Inferior parietal cortex (tissue), 1 donor: ENCODE measurements at regions not wholly inside any gene's neighbourhood (a gene's known extent, or its start where the extent isn't known, plus 50 kb on each side); places are given as distances from the start of the nearest gene placed in this dataset.
"Not testable (repeated sequence)": the region's sequence is repeated elsewhere in the genome, so short reads cannot be mapped to it uniquely, and the experiment has no call there.

ENCODE experiments used
- DNase-seq: peaks from one replicate; pipeline ENCODE4 v3.0.0-alpha.2; 2016; ENCODE audit errors: extremely low spot score

GRCh38 chr20:51188941-51189340, 166.0 kb upstream of the KCNG1 start:
- no peak for DNase-seq

- DNase-seq = no peak
Measured at GRCh38 chr20:51187261-51187660, 164.4 kb upstream of the KCNG1 start.

GRCh38 chr20:51185861-51186260, 163.0 kb upstream of the KCNG1 start:
- no peak for DNase-seq

- DNase-seq = no peak
Measured at GRCh38 chr20:51185277-51185676, 162.4 kb upstream of the KCNG1 start.

- DNase-seq = no peak
Measured at GRCh38 chr20:51184289-51184688, 161.4 kb upstream of the KCNG1 start.

- no peak for DNase-seq
Measured at GRCh38 chr20:51183451-51183850, 160.5 kb upstream of the KCNG1 start.

GRCh38 chr20:51182571-51182970, 159.7 kb upstream of the KCNG1 start:
- no peak for DNase-seq

- DNase-seq = no peak
Measured at GRCh38 chr20:51178153-51178552, 155.2 kb upstream of the KCNG1 start.

- no peak for DNase-seq
Measured at GRCh38 chr20:51176876-51177275, 154.0 kb upstream of the KCNG1 start.

- no peak for DNase-seq
Measured at GRCh38 chr20:51176446-51176845, 153.5 kb upstream of the KCNG1 start.

GRCh38 chr20:51175724-51176123, 152.8 kb upstream of the KCNG1 start:
- no peak for DNase-seq

- no peak for DNase-seq
Measured at GRCh38 chr20:51175156-51175555, 152.2 kb upstream of the KCNG1 start.

- no peak for DNase-seq
Measured at GRCh38 chr20:51174536-51174935, 151.6 kb upstream of the KCNG1 start.

GRCh38 chr20:51172558-51173428, 149.9 kb upstream of the KCNG1 start:
- DNase-seq = no peak

GRCh38 chr20:51171141-51171540, 148.2 kb upstream of the KCNG1 start:
- DNase-seq = no peak

- no peak for DNase-seq
Measured at GRCh38 chr20:51169813-51170212, 146.9 kb upstream of the KCNG1 start.

GRCh38 chr20:51167911-51168310, 145.0 kb upstream of the KCNG1 start:
- DNase-seq = not testable (repeated sequence)

GRCh38 chr20:51166489-51166888, 143.6 kb upstream of the KCNG1 start:
- no peak for DNase-seq

- no peak for DNase-seq
Measured at GRCh38 chr20:51165131-51165530, 142.2 kb upstream of the KCNG1 start.

GRCh38 chr20:51164731-51165130, 141.8 kb upstream of the KCNG1 start:
- no peak for DNase-seq

GRCh38 chr20:51163996-51164600, 141.2 kb upstream of the KCNG1 start:
- DNase-seq = no peak

GRCh38 chr20:51162015-51162414, 139.1 kb upstream of the KCNG1 start:
- DNase-seq = no peak

- DNase-seq = no peak
Measured at GRCh38 chr20:51160821-51161220, 137.9 kb upstream of the KCNG1 start.
